B cell (primary cell): ENCODE measurements at regions not wholly inside any gene's neighbourhood (a gene's known extent, or its start where the extent isn't known, plus 50 kb on each side); places are given as distances from the start of the nearest gene placed in this dataset.

Source experiments
- ATAC-seq: fragments of 200-7000 bp; cut with Tn5 transposase; one replicate; pipeline ENCODE4 v1.10.0; 2021; ENCODE audit warnings: low read depth, mild to moderate bottlenecking, moderate number of reproducible peaks, moderate library complexity
- CTCF ChIA-PET: fragments of 350-600 bp; sonication (Branson Sonifier 250); formaldehyde crosslinking; loops from one replicate; lab custom pipeline; 2021; ENCODE audit warnings: antibody characterized with exemption, inconsistent platforms; lab: Charles Lee
- POLR2A ChIA-PET: fragments of 350-600 bp; sonication (Branson Sonifier 250); formaldehyde crosslinking; loops from one replicate; lab custom pipeline; 2021; ENCODE audit warnings: antibody characterized with exemption; lab: Charles Lee
- DNase-seq: peaks from one replicate; pipeline ENCODE4 v3.0.0; 2013
- H2AFZ ChIP-seq: 2 replicates; pipeline ENCODE4 v1.6.1; 2012; ENCODE audit warnings: mild to moderate bottlenecking, low read depth, low read length; ENCODE audit not compliant: insufficient read depth, poor library complexity, severe bottlenecking
- H3K27ac ChIP-seq, 2 donors: 1 replicate in 1 of 2; 2 replicates in 1 of 2; pipeline ENCODE4 v1.5.1; 2012 to 2013; ENCODE audit warnings: low read length in 2 of 2, mild to moderate bottlenecking in 2 of 2, moderate library complexity in 1 of 2
- H3K27me3 ChIP-seq, 4 experiments: fragments of 200-600 bp in 1 of 4; sonication (generic) in 1 of 4; replicated peaks in 1 of 4; 1 replicate in 2 of 4; 2 replicates in 2 of 4; pipeline versions ENCODE4 v1.6.1 to v1.7.0; 2013 to 2016; ENCODE audit warnings: low read length in 3 of 4, mild to moderate bottlenecking in 2 of 4, mixed read lengths in 1 of 4, moderate library complexity in 1 of 4; ENCODE audit not compliant: insufficient read depth in 4 of 4, control insufficient read depth in 3 of 4; ENCODE audit errors: control extremely low read depth in 1 of 4
- H3K36me3 ChIP-seq, 2 experiments: replicated peaks in 1 of 2; 1 replicate in 1 of 2; 2 replicates in 1 of 2; pipeline versions ENCODE4 v1.6.1 to v1.7.1; 2013; ENCODE audit warnings: low read length in 1 of 2; ENCODE audit not compliant: insufficient read depth in 2 of 2, control insufficient read depth in 1 of 2; ENCODE audit errors: control extremely low read depth in 1 of 2, extremely low read depth in 1 of 2
- H3K4me1 ChIP-seq, 2 donors: fragments of 200-600 bp in 1 of 2; sonication (generic) in 1 of 2; 1 replicate in 1 of 2; 2 replicates in 1 of 2; pipeline versions ENCODE4 v1.5.1 to v1.6.1; 2013 to 2017; ENCODE audit warnings: low read length in 2 of 2; ENCODE audit not compliant: control insufficient read depth in 2 of 2, insufficient read depth in 2 of 2
- H3K4me2 ChIP-seq: replicated peaks from 2 replicates; pipeline ENCODE3; 2012; ENCODE audit warnings: mild to moderate bottlenecking, low read depth, low read length; ENCODE audit not compliant: poor library complexity, severe bottlenecking
- H3K4me3 ChIP-seq, 5 experiments: fragments of 200-600 bp in 1 of 5; sonication (generic) in 1 of 5; 1 replicate in 3 of 5; 2 replicates in 2 of 5; pipeline versions ENCODE4 v1.5.1 to v1.7.0; 2011 to 2016; ENCODE audit warnings: low read length in 4 of 5, mild to moderate bottlenecking in 4 of 5, low read depth in 2 of 5, control low read depth in 1 of 5, moderate library complexity in 1 of 5; ENCODE audit not compliant: insufficient read depth in 1 of 5; ENCODE audit errors: control extremely low read depth in 1 of 5, extremely low read depth in 1 of 5
- H3K79me2 ChIP-seq: fragments of 200-600 bp; sonication (generic); one replicate; pipeline ENCODE4 v1.6.0; 2016; ENCODE audit warnings: low read length; ENCODE audit not compliant: control insufficient read depth, insufficient read depth
- H3K9ac ChIP-seq: fragments of 200-600 bp; sonication (generic); 2 replicates; pipeline ENCODE4 v1.6.1; 2017; ENCODE audit warnings: mild to moderate bottlenecking, low read length, moderate library complexity
- H3K9me3 ChIP-seq, 3 donors: one replicate each; pipeline versions ENCODE4 v1.6.1 to v1.7.1; 2013; ENCODE audit warnings: low read length in 2 of 3; ENCODE audit not compliant: control insufficient read depth in 2 of 3, insufficient read depth in 1 of 3; ENCODE audit errors: control extremely low read depth in 1 of 3
- H4K20me1 ChIP-seq: 2 replicates; pipeline ENCODE4 v1.6.0; 2012; ENCODE audit warnings: mild to moderate bottlenecking, low read length; ENCODE audit not compliant: insufficient read depth, control insufficient read depth, poor library complexity, severe bottlenecking
- H3K27ac Mint-ChIP-seq: one replicate; pipeline ENCODE4 v1.8.0; 2021; ENCODE audit warnings: mixed read lengths
- H3K27me3 Mint-ChIP-seq: one replicate; pipeline ENCODE4 v1.8.0; 2021; ENCODE audit warnings: mixed read lengths
- H3K4me1 Mint-ChIP-seq: one replicate; pipeline ENCODE4 v1.8.0; 2021; ENCODE audit warnings: mixed read lengths
- H3K4me3 Mint-ChIP-seq: one replicate; pipeline ENCODE4 v1.8.0; 2021; ENCODE audit warnings: mixed read lengths
- H3K9me3 Mint-ChIP-seq: one replicate; pipeline ENCODE4 v1.8.0; 2022; ENCODE audit warnings: mixed read lengths; ENCODE audit not compliant: insufficient read depth
- EZH2 ChIP-seq: IDR thresholded peaks from 2 replicates; pipeline ENCODE4 v1.6.1; 2012; ENCODE audit warnings: borderline replicate concordance, low read depth, mild to moderate bottlenecking, moderate library complexity, low read length; ENCODE audit not compliant: insufficient read depth, poor library complexity, severe bottlenecking
- WGBS: methylation state at CpG from one replicate; pipeline ENCODE4 v1.1.5; 2013; ENCODE audit warnings: missing lambda C conversion rate; ENCODE audit not compliant: insufficient coverage; 5-methylcytosine and 5-hydroxymethylcytosine counted together
- intact Hi-C: fragments of 100-400 bp; cut with micrococcal nuclease; formaldehyde crosslinking; loops from one replicate; pipeline ENCODE4 v1.10.0; 2022
- TF ChIP-seq, protein P1 (sequence below): fragments of 200-600 bp; IDR thresholded peaks from one replicate; pipeline ENCODE4 v1.8.0; 2022; ENCODE audit warnings: antibody characterized with exemption, mild to moderate bottlenecking

DNA sequence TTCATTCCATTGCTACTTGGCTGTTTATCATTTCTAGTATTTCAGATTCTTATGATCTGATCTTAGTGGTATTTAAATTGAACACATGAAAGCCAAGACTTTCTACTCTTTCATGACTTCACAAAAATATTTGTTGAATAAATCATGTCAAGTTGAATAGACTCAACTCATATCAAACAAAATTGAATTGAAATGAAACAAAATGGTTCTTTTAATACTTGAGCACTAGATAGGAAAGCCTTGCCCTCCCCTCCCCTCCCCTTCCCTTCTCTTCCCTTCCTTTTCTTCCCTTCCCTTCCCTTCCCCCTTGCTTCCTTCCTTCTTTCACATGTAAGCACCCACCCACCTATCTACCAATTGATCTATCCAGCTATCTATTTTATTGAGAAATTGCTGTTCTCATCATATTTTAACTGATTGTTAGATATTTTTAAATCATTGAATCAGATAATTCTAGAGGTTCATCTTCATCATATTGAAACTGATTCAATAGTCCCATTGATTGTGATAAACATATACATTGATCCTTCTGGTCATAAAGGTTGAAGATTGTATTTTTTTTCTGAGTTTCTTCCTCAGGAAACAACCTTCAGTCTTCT lies 2015.9 kb downstream of the LRRC4C start:
- no peak for ATAC-seq
- no peak for DNase-seq

DNA sequence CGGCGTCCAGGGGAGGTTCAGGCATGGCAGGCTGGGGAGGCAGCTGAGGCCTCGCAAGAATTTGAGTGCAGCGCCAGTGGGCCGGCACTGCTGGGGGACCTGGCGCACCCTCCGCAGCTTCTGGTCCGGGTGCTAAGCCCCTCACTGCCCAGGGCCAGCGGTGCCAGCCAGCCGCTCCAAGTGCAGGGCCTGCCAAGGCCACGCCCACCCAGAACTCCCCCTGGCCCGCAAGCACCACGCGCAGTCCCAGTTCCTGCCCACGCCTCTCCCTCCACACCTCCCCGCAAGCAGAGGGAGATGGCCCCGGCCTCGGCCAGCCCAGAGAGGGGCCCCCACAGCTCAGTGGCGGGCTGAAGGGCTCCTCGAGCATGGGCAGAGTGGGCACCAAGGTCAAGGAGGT lies 2017.3 kb downstream of the LRRC4C start:
- H3K27ac ChIP-seq: no peak overlapping the region
- no peak overlapping the region for H3K27ac Mint-ChIP-seq
- H3K4me1 Mint-ChIP-seq: no peaks in the 10 kb centered on the region
- no peaks in the 10 kb centered on the region for H3K36me3 ChIP-seq
- TF ChIP-seq, protein P1, sequence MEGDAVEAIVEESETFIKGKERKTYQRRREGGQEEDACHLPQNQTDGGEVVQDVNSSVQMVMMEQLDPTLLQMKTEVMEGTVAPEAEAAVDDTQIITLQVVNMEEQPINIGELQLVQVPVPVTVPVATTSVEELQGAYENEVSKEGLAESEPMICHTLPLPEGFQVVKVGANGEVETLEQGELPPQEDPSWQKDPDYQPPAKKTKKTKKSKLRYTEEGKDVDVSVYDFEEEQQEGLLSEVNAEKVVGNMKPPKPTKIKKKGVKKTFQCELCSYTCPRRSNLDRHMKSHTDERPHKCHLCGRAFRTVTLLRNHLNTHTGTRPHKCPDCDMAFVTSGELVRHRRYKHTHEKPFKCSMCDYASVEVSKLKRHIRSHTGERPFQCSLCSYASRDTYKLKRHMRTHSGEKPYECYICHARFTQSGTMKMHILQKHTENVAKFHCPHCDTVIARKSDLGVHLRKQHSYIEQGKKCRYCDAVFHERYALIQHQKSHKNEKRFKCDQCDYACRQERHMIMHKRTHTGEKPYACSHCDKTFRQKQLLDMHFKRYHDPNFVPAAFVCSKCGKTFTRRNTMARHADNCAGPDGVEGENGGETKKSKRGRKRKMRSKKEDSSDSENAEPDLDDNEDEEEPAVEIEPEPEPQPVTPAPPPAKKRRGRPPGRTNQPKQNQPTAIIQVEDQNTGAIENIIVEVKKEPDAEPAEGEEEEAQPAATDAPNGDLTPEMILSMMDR: no peak
- TF ChIP-seq EZH2: no peak
- no peaks in the 10 kb centered on the region for H3K79me2 ChIP-seq
- peaks cover 3% of the 10 kb centered on the region for H3K9me3 Mint-ChIP-seq
- CTCF ChIA-PET: no interaction called here
- DNase-seq (no peak), ATAC-seq (no peak)
- H3K4me3 ChIP-seq: no peak overlapping the region
- POLR2A ChIA-PET: no interaction called here
- no peak overlapping the region for H3K4me3 Mint-ChIP-seq
- H4K20me1 ChIP-seq: no peaks in the 10 kb centered on the region
- H3K4me1 ChIP-seq: no peaks in the 10 kb centered on the region
- no peak overlapping the region for H3K4me2 ChIP-seq
- H3K9ac ChIP-seq: no peak overlapping the region
- peaks cover 0 to 7% (median 0%) of the 10 kb centered on the region in 3 donors for H3K9me3 ChIP-seq
- WGBS: 90% methylated on average over 20 of the region's 20 CpGs
- intact Hi-C loops: no loop called here
- H3K27me3 Mint-ChIP-seq: no peaks in the 10 kb centered on the region
- H2AFZ ChIP-seq: no peak overlapping the region
- H3K27me3 ChIP-seq: no peaks in the 10 kb centered on the region

More for the DNA sequence above, 2015.9 kb downstream of the LRRC4C start:
- H3K27ac ChIP-seq: no peak overlapping the region
- no peak overlapping the region for H3K4me3 Mint-ChIP-seq
- no peak overlapping the region for H3K9ac ChIP-seq
- H3K9me3 Mint-ChIP-seq: peaks cover 3% of the 10 kb centered on the region
- H3K36me3 ChIP-seq: no peaks in the 10 kb centered on the region
- intact Hi-C loops: no loop called here
- H3K4me1 ChIP-seq: no peaks in the 10 kb centered on the region
- H4K20me1 ChIP-seq: no peaks in the 10 kb centered on the region
- no peaks in the 10 kb centered on the region for H3K79me2 ChIP-seq
- TF ChIP-seq, protein P1: no peak
- TF ChIP-seq EZH2: no peak
- no peak overlapping the region for H3K27ac Mint-ChIP-seq
- CTCF ChIA-PET: no interaction called here
- H3K27me3 Mint-ChIP-seq: no peaks in the 10 kb centered on the region
- POLR2A ChIA-PET: no interaction called here
- no peak overlapping the region for H3K4me3 ChIP-seq
- H3K4me1 Mint-ChIP-seq: no peaks in the 10 kb centered on the region
- H3K27me3 ChIP-seq: no peaks in the 10 kb centered on the region
- no peak overlapping the region for H3K4me2 ChIP-seq
- H3K9me3 ChIP-seq: peaks cover 0 to 7% (median 0%) of the 10 kb centered on the region in 3 donors
- no peak overlapping the region for H2AFZ ChIP-seq
